ENCODE measurements at regions not wholly inside any gene's neighbourhood (a gene's known extent, or its start where the extent isn't known, plus 50 kb on each side); places are given as distances from the start of the nearest gene placed in this dataset.

GRCh38 chr12:90085494-90086274 is 377.0 kb upstream of the ATP2B1 start:
- no peak overlapping the region for H3K27ac ChIP-seq (ENCODE audit: insufficient read length, low read depth, low read length)
- H4K5ac ChIP-seq (ENCODE audit: insufficient read length, low read depth, low read length) = no peak overlapping the region
- no peaks in the 10 kb centered on the region for H4K20me1 ChIP-seq (ENCODE audit: control insufficient read depth, insufficient read depth, insufficient read length)
- H2BK120ac ChIP-seq (ENCODE audit: low read depth, low read length, poor library complexity, severe bottlenecking) = no peak overlapping the region
- no peaks in the 10 kb centered on the region for H3K23me2 ChIP-seq (ENCODE audit: insufficient read length, low read depth, low read length, poor library complexity, severe bottlenecking)
- H2BK5ac ChIP-seq (ENCODE audit: insufficient read length, low read length) = no peak overlapping the region
- H3K27me3 Mint-ChIP-seq (ENCODE audit: low read depth) = no peaks in the 10 kb centered on the region
- H3K56ac ChIP-seq (ENCODE audit: insufficient read length, low read depth, low read length) = no peak overlapping the region
- H3K27me3 ChIP-seq (ENCODE audit: insufficient read depth, low read length) = no peaks in the 10 kb centered on the region
- no peak overlapping the region for H3K9ac ChIP-seq (ENCODE audit: extremely low read depth, insufficient read length, low read length)
- no peak overlapping the region for H3T11ph ChIP-seq (ENCODE audit: low read length)
- H3K79me1 ChIP-seq (ENCODE audit: insufficient read depth, low read depth, low read length, poor library complexity, severe bottlenecking) = no peaks in the 10 kb centered on the region
- TF ChIP-seq, protein P1, sequence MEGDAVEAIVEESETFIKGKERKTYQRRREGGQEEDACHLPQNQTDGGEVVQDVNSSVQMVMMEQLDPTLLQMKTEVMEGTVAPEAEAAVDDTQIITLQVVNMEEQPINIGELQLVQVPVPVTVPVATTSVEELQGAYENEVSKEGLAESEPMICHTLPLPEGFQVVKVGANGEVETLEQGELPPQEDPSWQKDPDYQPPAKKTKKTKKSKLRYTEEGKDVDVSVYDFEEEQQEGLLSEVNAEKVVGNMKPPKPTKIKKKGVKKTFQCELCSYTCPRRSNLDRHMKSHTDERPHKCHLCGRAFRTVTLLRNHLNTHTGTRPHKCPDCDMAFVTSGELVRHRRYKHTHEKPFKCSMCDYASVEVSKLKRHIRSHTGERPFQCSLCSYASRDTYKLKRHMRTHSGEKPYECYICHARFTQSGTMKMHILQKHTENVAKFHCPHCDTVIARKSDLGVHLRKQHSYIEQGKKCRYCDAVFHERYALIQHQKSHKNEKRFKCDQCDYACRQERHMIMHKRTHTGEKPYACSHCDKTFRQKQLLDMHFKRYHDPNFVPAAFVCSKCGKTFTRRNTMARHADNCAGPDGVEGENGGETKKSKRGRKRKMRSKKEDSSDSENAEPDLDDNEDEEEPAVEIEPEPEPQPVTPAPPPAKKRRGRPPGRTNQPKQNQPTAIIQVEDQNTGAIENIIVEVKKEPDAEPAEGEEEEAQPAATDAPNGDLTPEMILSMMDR (conservative IDR thresholded peaks at IDR 0.05) = no peak
- H3K4me3 Mint-ChIP-seq = no peak overlapping the region
- DNase-seq = no peak
- no peak overlapping the region for H2AK5ac ChIP-seq (ENCODE audit: insufficient read length, low read length)
- H3K36me3 Mint-ChIP-seq (ENCODE audit: insufficient read depth in 1 of 3, low read depth in 3 of 3) = no peaks in the 10 kb centered on the region
- no peak overlapping the region for H3K14ac ChIP-seq (ENCODE audit: insufficient read depth, low read length)
- H4K8ac ChIP-seq (replicated peaks; ENCODE audit: insufficient read length, low read depth, low read length) = no peak overlapping the region
- peaks cover 4 to 13% of the 10 kb centered on the region in 2 experiments for H3K4me1 Mint-ChIP-seq
- no peak overlapping the region for H4K91ac ChIP-seq (ENCODE audit: insufficient read length, low read depth, low read length)
- no peaks in the 10 kb centered on the region for H3K9me3 ChIP-seq (ENCODE audit: control insufficient read depth, low read depth, low read length)
- H3K4me1 ChIP-seq (ENCODE audit: insufficient read depth, low read length) = no peaks in the 10 kb centered on the region
- no peaks in the 10 kb centered on the region for H3K79me2 ChIP-seq (ENCODE audit: insufficient read depth, low read length)
- H2AFZ ChIP-seq (ENCODE audit: low read length) = no peak overlapping the region
- H2BK20ac ChIP-seq (ENCODE audit: low read depth, low read length, poor library complexity, severe bottlenecking) = no peak overlapping the region
- H3K9me3 Mint-ChIP-seq = no peaks in the 10 kb centered on the region
- H3K4ac ChIP-seq (ENCODE audit: low read depth, low read length) = no peak overlapping the region
- no peak overlapping the region for H3K18ac ChIP-seq (ENCODE audit: insufficient read length, low read depth, low read length)
- no CpG with 5 or more reads among the region's 3 CpGs for WGBS (ENCODE audit: extremely low coverage, insufficient read length, low lambda C conversion rate)
- H2BK12ac ChIP-seq (ENCODE audit: insufficient read length, low read depth, low read length) = no peak overlapping the region
- no peak overlapping the region for H2BK15ac ChIP-seq (ENCODE audit: low read depth, low read length)
- no peak overlapping the region for H3K27ac Mint-ChIP-seq
- no peak overlapping the region for H3K4me2 ChIP-seq (ENCODE audit: insufficient read depth, insufficient read length, low read length)
- H3K23ac ChIP-seq (ENCODE audit: insufficient read length, low read depth, low read length) = no peak overlapping the region

All from H9 (cell line).